Ramos (cell line): ENCODE measurements at regions not wholly inside any gene's neighbourhood (a gene's known extent, or its start where the extent isn't known, plus 50 kb on each side); places are given as distances from the start of the nearest gene placed in this dataset.
"Not testable (repeated sequence)": the region's sequence is repeated elsewhere in the genome, so short reads cannot be mapped to it uniquely, and the experiment has no call there.

Experiments used
- in situ Hi-C: fragments of 300-500 bp; cut with MboI; formaldehyde crosslinking; loops from one replicate; pipeline ENCODE4 v1.14.3; 2022; ENCODE audit warnings: low sequenced_read_pairs; ENCODE audit not compliant: unreplicated experiment

- in situ Hi-C loops = no loop called here
Measured at GRCh38 chrX:39691724-39692123, 406.0 kb downstream of the BCOR start.

- in situ Hi-C loops = no loop called here
Measured at GRCh38 chrX:39692796-39693195, 405.0 kb downstream of the BCOR start.

GRCh38 chrX:39693298-39693697 lies 404.5 kb downstream of the BCOR start:
- in situ Hi-C loops = no loop called here

- in situ Hi-C loops = not testable (repeated sequence)
Measured at GRCh38 chrX:39702636-39703035, 395.1 kb downstream of the BCOR start.

- in situ Hi-C loops = no loop called here
Measured at GRCh38 chrX:39703307-39703706, 394.5 kb downstream of the BCOR start.

GRCh38 chrX:39704590-39704989 lies 393.2 kb downstream of the BCOR start:
- in situ Hi-C loops = no loop called here

- in situ Hi-C loops = no loop called here
Measured at GRCh38 chrX:39705290-39705689, 392.5 kb downstream of the BCOR start.

- in situ Hi-C loops = no loop called here
Measured at GRCh38 chrX:39709364-39709763, 388.4 kb downstream of the BCOR start.

- in situ Hi-C loops = no loop called here
Measured at GRCh38 chrX:39709812-39710211, 387.9 kb downstream of the BCOR start.

GRCh38 chrX:39710776-39711175 lies 387.0 kb downstream of the BCOR start:
- in situ Hi-C loops = no loop called here

GRCh38 chrX:39714471-39714870 lies 383.3 kb downstream of the BCOR start:
- in situ Hi-C loops = no loop called here

GRCh38 chrX:39716401-39716800 lies 381.4 kb downstream of the BCOR start:
- in situ Hi-C loops = no loop called here

GRCh38 chrX:39716802-39717540 lies 380.8 kb downstream of the BCOR start:
- in situ Hi-C loops = no loop called here

GRCh38 chrX:39718981-39719380 lies 378.8 kb downstream of the BCOR start:
- in situ Hi-C loops = no loop called here

- in situ Hi-C loops = no loop called here
Measured at GRCh38 chrX:39720945-39721344, 376.8 kb downstream of the BCOR start.

- in situ Hi-C loops = no loop called here
Measured at GRCh38 chrX:39721566-39722279, 376.0 kb downstream of the BCOR start.

GRCh38 chrX:39724544-39724943 lies 373.2 kb downstream of the BCOR start:
- in situ Hi-C loops = no loop called here

- in situ Hi-C loops = no loop called here
Measured at GRCh38 chrX:39725114-39725513, 372.6 kb downstream of the BCOR start.

GRCh38 chrX:39725928-39726619 lies 371.7 kb downstream of the BCOR start:
- in situ Hi-C loops = no loop called here

GRCh38 chrX:39726771-39727170 lies 371.0 kb downstream of the BCOR start:
- in situ Hi-C loops = no loop called here

GRCh38 chrX:39728025-39728424 lies 369.7 kb downstream of the BCOR start:
- in situ Hi-C loops = no loop called here
